Type B pancreatic cell (in vitro differentiated cells): ENCODE measurements at regions not wholly inside any gene's neighbourhood (a gene's known extent, or its start where the extent isn't known, plus 50 kb on each side); places are given as distances from the start of the nearest gene placed in this dataset.

Source experiments
- DNase-seq: peaks from one replicate; pipeline ENCODE4 v3.0.0; 2021; ENCODE audit warnings: mixed read lengths; ENCODE audit not compliant: unreplicated experiment; ENCODE audit errors: extremely low spot score
- H3K27ac Mint-ChIP-seq: 2 replicates; pipeline ENCODE4 v1.8.0; 2021; ENCODE audit warnings: mild to moderate bottlenecking, mixed read lengths
- H3K27me3 Mint-ChIP-seq: 2 replicates; pipeline ENCODE4 v1.8.0; 2021; ENCODE audit warnings: mixed read lengths
- H3K36me3 Mint-ChIP-seq: 2 replicates; pipeline ENCODE4 v1.8.0; 2021; ENCODE audit warnings: mixed read lengths
- H3K4me1 Mint-ChIP-seq: one replicate; pipeline ENCODE4 v1.8.0; 2021; ENCODE audit warnings: mixed read lengths; ENCODE audit not compliant: unreplicated experiment
- H3K4me3 Mint-ChIP-seq: 2 replicates; pipeline ENCODE4 v1.8.0; 2021; ENCODE audit warnings: mild to moderate bottlenecking, mixed read lengths
- H3K9me3 Mint-ChIP-seq: 2 replicates; pipeline ENCODE4 v1.8.0; 2021; ENCODE audit warnings: mixed read lengths
- TF ChIP-seq, protein P1 (sequence below): fragments of 200-600 bp; sonication (generic); conservative IDR thresholded peaks from 2 replicates; pipeline ENCODE4 v1.5.0; 2021; ENCODE audit warnings: antibody characterized with exemption, mild to moderate bottlenecking

DNA sequence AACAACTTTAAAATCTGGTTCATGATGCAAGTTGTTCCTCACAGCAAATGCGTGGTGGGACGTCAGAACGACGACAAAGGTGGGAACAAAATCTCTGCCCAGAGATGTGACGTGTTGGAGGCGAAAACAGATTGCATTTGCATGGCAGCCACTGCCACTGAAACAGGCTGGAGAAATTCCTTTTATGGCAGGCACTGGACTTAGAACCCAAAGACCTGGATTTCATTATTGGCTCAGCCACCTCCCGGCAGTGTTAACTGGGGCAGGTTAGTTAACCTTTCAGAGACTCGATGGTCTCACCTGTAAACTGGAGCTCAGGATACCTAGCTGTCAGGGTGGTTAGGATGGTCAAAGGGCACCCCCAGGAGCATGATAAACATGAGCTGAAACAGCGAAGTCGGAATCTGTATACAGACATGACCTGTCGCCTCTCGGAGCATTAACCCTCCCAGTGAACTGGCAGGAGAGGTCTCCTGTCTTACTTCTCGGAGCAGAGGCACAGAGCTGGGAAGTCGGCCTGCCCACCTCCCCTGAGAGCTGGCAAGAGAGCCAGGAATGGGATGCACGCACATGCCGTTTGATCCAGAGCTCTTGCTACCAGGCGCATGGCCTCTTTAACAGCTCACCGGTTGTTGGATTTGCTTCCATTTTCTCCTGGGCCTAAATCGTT lies 59.2 kb upstream of the TARBP1 start:
- H3K36me3 Mint-ChIP-seq, result no peaks in the 10 kb centered on the region
- DNase-seq, result no peak
- no peak overlapping the region for H3K4me3 Mint-ChIP-seq
- peaks cover 79% of the 10 kb centered on the region for H3K4me1 Mint-ChIP-seq
- TF ChIP-seq, protein P1, sequence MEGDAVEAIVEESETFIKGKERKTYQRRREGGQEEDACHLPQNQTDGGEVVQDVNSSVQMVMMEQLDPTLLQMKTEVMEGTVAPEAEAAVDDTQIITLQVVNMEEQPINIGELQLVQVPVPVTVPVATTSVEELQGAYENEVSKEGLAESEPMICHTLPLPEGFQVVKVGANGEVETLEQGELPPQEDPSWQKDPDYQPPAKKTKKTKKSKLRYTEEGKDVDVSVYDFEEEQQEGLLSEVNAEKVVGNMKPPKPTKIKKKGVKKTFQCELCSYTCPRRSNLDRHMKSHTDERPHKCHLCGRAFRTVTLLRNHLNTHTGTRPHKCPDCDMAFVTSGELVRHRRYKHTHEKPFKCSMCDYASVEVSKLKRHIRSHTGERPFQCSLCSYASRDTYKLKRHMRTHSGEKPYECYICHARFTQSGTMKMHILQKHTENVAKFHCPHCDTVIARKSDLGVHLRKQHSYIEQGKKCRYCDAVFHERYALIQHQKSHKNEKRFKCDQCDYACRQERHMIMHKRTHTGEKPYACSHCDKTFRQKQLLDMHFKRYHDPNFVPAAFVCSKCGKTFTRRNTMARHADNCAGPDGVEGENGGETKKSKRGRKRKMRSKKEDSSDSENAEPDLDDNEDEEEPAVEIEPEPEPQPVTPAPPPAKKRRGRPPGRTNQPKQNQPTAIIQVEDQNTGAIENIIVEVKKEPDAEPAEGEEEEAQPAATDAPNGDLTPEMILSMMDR, result no peak
- no peaks in the 10 kb centered on the region for H3K9me3 Mint-ChIP-seq
- H3K27me3 Mint-ChIP-seq, result no peaks in the 10 kb centered on the region
- peak overlapping the region; percentile 88 for H3K27ac Mint-ChIP-seq

GRCh38 chr1:234537236-234537635 lies 58.3 kb upstream of the TARBP1 start:
- no peak overlapping the region for H3K4me3 Mint-ChIP-seq
- H3K9me3 Mint-ChIP-seq, result no peaks in the 10 kb centered on the region
- TF ChIP-seq, protein P1, result no peak
- no peaks in the 10 kb centered on the region for H3K27me3 Mint-ChIP-seq
- peaks cover 80% of the 10 kb centered on the region for H3K4me1 Mint-ChIP-seq
- H3K27ac Mint-ChIP-seq, result peak overlapping the region; percentile 7
- no peak for DNase-seq
- H3K36me3 Mint-ChIP-seq, result no peaks in the 10 kb centered on the region

DNA sequence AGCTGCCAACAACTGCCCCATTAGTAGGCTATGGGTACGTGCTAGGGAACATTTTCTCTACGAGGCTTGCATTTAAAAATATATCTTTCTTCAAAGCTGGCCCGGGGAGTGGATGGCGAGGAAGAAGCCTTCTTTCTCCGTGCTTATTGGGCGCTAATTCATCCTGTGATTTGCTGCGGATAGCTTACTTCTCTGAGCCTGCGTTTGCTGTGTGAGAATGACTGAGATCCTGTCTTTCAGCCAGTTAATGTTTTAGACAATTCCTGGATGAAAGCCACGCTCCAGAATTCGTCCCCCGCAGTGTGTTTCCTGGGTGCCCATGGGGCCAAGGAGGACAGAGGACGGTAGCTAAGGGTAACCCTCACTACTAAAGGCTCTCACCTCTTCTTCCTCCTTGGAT lies 57.8 kb upstream of the TARBP1 start:
- Mint-ChIP-seq H3K9me3 (no peaks in the 10 kb centered on the region), H3K4me1 (peaks cover 80% of the 10 kb centered on the region), H3K27me3 (no peaks in the 10 kb centered on the region)

DNA sequence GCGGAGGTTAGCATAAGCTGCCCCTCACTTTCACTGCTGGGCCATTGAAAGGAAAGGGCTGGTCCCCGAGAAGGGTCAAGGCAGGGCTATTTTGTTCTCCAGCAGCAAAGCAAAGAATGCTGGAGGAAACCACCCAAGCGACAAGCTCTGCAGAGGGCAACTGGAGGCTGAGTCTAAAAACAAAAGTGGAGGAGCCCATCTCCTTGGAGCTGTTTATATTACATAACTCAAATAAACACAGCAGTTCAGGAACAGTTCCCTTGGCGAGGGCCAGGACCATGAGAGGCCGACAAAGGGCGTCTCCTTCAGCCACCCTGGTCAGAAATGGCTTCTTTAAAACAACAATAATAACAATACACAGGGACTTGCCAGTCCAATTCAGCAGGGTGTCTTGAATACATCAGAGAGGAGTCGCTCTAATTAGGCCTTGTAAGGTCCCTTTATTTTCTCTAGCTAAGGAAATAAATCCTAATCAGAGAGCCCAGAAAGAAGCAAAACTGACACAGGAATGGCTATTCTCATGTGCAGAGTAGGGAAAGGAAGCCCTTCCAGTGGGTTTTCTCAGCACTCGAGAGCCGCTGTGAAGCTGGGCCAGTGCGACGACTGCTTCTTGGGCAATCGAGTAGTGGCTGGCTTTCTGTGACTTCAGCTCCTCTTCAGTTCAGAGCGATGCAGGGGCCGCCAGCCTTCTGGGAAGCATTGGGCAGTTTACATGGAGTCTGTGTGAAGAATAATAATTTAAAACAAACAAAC lies 57.0 kb upstream of the TARBP1 start:
- Mint-ChIP-seq H3K27ac (peak overlapping the region; percentile 82), H3K27me3 (no peaks in the 10 kb centered on the region), H3K4me1 (peaks cover 86% of the 10 kb centered on the region), H3K9me3 (no peaks in the 10 kb centered on the region), H3K36me3 (no peaks in the 10 kb centered on the region), H3K4me3 (peak overlapping the region; percentile 29)
- TF ChIP-seq, protein P1, result no peak
- no peak for DNase-seq

More for the DNA sequence above, 57.8 kb upstream of the TARBP1 start:
- DNase-seq, result no peak
- no peak overlapping the region for H3K4me3 Mint-ChIP-seq
- H3K27ac Mint-ChIP-seq, result peak overlapping the region; percentile 7
- H3K36me3 Mint-ChIP-seq, result no peaks in the 10 kb centered on the region
- TF ChIP-seq, protein P1, result no peak

DNA sequence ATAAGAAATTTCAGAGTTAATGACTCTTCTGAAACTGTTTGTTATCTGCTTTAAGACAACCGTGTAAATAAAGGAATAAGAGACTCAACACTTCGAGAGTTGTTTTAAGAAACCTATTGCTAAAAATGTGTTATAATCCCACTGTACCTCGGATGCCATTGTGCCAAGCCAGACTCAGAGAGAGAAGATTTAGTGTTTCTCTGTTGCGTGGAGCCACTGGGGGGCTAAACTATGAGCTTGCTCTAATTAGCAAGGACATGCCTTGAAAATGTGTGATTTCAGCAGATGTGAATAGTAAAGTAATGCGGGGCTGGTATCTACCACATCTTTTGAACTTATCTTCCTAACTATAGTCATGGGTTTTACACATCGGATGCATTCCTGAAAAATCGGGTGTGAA lies 56.2 kb upstream of the TARBP1 start:
- Mint-ChIP-seq H3K4me3 (peak overlapping the region; percentile 29), H3K27ac (peak overlapping the region; percentile 82), H3K4me1 (peaks cover 92% of the 10 kb centered on the region), H3K27me3 (no peaks in the 10 kb centered on the region), H3K9me3 (no peaks in the 10 kb centered on the region), H3K36me3 (no peaks in the 10 kb centered on the region)
- DNase-seq, result no peak
- TF ChIP-seq, protein P1, result no peak
